ENCODE measurements at regions not wholly inside any gene's neighbourhood (a gene's known extent, or its start where the extent isn't known, plus 50 kb on each side); places are given as distances from the start of the nearest gene placed in this dataset.
"Not testable (repeated sequence)": the region's sequence is repeated elsewhere in the genome, so short reads cannot be mapped to it uniquely, and the experiment has no call there.

DNA sequence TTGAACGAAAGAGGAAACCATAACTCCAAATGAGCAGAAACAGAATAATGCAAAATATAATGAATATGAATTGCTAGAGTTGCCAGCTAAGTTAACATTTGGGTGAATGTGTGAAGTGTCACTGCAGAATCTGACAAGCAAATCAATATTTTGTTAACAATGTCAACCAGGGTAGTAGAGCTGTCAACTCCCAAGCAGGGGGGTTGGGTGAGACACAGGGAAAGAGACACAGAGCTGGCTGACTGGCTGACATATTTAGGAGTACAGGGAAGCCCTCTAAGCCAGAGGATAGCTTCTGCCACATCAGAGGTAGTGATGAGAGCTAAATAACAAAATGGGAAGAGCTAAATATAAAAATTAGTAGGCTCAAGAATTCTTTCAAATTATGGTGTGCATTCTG, 393.1 kb upstream of the KCND2 start:
- DNase-seq (ENCODE audit: low spot score): no peak

GRCh38 chr7:119886007-119886406, 387.0 kb upstream of the KCND2 start:
- no peak for DNase-seq (ENCODE audit: low spot score)

- DNase-seq (ENCODE audit: low spot score): not testable (repeated sequence)
Measured at GRCh38 chr7:119886525-119886924, 386.4 kb upstream of the KCND2 start.

GRCh38 chr7:119888251-119888650, 384.7 kb upstream of the KCND2 start:
- DNase-seq (ENCODE audit: low spot score): no peak

- no peak for DNase-seq (ENCODE audit: low spot score)
Measured at GRCh38 chr7:119890631-119891030, 382.3 kb upstream of the KCND2 start.

GRCh38 chr7:119895320-119895719, 377.7 kb upstream of the KCND2 start:
- DNase-seq (ENCODE audit: low spot score): no peak

DNA sequence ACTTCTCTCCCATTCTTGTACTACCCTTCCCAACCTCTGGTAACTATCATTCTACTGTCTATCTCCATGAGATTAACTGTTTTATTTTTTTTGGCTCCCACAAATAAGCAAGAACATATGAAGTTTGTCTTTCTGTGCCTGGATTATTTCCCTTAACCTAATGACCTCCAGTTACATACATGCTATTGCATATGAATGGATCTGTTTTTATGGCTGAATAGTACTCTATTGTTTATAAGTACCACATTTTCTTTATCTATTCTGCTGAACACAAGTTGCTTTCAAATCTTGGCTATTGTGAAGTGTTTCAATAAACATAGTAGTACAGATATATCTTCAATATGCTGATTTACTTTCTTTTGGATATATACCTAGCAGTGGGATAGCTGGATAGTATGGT, 376.6 kb upstream of the KCND2 start:
- DNase-seq (ENCODE audit: low spot score): no peak

DNA sequence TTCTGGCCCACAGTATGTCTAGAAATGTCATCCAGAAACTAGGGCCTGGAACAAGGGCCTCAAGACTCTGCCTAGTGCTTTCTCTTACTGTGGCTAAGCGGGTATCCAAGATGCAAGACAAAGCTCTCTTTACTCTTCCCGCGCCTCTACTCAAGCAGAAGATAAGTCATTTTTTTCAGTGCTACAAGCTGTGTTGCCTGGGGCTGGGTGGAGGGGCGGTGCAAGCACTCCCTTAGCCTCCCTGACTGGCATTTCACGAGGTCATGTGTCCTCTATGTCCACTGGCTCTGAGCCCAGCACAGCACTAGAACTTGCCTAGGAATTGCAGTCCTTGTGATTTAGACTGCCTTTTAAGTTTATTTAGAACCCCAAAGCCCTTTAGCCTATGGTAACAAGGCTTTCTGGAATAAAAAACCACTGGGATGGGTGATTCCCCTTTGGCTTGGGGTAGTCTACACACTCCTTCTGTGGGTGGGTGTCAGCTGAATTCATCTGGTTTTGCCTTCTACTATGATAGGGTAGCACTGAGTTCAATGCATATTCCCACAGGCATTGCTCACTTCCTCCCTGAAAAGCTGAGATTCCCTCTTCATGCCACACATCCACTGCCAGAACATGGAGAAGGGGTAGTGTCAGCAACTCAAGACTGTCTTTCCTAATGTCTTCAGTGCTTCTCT, 371.8 kb upstream of the KCND2 start:
- peak; percentile 1 for DNase-seq (ENCODE audit: low spot score)

GRCh38 chr7:119903085-119903484, 369.9 kb upstream of the KCND2 start:
- no peak for DNase-seq (ENCODE audit: low spot score)

DNA sequence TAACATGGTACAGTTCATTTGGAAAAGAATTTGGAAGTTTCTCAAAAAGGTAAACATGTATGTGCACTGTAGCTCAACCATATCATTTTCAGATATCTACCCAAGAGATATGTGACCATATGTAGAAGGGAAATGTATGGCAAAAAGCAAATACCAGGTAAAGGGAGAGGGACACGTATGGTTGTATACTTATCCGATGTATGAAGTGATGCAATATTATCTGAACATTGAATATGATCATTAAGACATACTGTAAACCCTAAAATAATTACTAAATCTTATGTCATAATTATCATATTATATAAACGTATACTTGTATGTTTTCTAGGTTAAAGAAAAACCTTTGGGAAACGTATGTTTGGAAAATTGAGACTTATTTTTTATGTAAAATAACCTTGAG, 367.5 kb upstream of the KCND2 start:
- no peak for DNase-seq (ENCODE audit: low spot score)

GRCh38 chr7:119908948-119909347, 364.0 kb upstream of the KCND2 start:
- DNase-seq (ENCODE audit: low spot score): no peak

DNA sequence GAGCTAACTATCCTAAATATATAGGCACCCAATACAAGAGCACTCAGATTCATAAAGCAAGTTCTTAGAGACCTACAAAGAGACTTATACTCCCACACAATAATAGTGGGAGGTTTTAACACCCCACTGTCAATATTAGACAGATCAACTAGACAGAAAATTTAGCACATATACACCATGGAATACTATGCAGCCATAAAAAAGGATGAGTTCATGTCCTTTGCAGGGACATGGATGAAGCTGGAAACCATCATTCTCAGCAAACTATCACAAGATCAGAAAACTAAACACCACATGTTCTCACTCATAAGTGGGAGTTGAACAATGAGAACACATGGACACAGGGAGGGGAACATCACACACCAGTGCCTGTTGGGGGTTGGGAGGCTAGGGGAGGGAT, 358.9 kb upstream of the KCND2 start:
- DNase-seq (ENCODE audit: low spot score): not testable (repeated sequence)

- no peak for DNase-seq (ENCODE audit: low spot score)
Measured at GRCh38 chr7:119916501-119916900, 356.5 kb upstream of the KCND2 start.

DNA sequence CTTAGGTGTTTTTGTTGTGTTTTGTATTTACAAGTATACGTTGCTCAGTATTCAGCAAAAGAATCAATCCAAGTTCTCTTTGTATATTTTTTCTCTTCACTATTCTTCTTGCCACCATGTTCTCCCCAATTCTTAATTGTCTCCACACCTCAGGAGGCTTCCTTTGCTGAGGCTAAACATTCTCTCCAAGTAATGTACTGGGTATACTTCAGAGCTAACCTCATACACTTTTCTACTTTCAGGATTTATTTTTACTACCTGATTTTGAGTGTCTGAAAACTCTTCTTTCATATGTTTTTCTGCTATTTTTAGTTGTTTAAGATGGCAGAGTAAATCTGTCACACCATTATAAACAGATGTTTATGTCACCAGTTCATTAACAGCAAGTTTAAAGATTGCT, 354.8 kb upstream of the KCND2 start:
- no peak for DNase-seq (ENCODE audit: low spot score)

DNA sequence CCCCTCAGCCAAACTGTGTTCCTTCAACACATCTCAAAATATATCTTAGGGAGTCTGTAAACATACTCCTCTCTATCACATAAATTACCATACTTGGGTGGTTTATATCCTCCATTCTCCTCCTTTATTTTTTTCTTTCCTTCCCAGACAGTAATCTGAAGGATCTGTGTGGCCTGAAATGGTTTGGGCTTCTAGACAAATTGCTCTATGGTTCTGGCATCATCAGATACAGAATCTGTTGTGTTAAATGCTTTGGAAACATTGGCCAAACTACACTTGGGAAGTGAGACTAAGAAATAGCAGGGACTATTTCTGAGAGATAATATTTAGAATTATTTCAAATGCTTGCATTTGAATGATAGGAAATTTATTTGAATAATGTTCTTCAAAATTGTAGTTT, 353.0 kb upstream of the KCND2 start:
- no peak for DNase-seq (ENCODE audit: low spot score)

DNA sequence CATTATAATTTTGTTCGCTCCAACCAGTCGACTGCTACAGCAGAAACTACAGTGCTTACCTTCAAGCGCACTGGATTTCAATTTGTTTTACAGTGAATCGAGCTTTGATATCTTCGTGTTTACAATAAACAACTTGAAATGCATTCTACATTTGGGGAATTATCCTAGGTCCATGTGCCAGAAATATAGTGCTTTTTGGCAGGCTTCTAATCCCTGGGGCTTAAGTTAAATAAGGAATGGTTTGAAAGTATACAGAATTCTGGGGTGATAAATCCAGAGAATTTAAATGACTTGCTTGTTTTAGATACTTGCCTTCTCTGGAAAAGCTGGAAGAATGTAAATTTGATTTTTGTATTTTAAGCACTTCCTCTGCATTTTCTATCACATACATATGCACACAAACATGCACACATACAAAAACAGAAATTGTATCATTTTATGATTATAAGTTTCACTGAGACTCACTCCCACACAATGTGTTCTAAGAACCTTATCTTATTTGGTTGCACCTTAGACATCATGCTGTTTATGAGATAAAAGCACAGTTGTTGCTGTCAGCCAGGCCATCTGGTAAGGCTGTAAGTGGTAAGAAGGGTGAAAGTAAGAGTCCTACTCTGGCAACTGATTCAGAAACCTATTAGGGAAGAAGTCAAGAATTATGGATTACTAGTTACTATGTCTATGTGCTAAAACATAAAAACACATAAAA, 347.2 kb upstream of the KCND2 start:
- no peak for DNase-seq (ENCODE audit: low spot score)

GRCh38 chr7:119929891-119930290, 343.1 kb upstream of the KCND2 start:
- no peak for DNase-seq (ENCODE audit: low spot score)

DNA sequence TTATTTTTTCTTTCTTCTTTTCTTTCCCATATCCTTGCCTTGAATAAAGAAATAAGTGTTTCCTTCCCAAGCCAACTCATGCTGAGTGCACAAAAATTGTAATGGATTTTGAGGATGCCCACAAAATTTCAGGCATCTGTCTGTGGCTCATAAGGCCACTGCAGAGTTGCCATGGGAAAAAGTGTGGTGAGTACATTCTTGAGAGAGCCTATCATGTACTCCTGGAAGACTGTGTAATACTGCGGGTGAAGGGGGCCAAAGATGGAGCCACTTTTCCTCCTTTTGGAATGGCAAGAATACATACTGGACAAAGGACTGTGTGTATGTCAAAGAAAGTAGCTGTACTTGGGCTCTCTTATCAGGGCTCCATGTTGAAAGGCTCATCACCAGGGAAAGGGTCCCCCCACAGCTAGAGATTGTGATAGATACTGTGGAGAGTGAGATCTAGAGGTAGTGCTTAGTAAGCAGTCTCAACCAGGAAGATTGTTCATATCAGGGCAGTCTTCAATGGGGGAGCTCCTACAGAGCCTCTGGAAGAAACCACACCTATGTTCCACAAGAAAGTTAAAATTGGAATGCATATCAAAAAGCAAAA, 341.6 kb upstream of the KCND2 start:
- DNase-seq (ENCODE audit: low spot score): no peak

GRCh38 chr7:119935418-119936025, 337.5 kb upstream of the KCND2 start:
- peak; percentile 15 for DNase-seq (ENCODE audit: low spot score)

- DNase-seq (ENCODE audit: low spot score): no peak
Measured at GRCh38 chr7:119936836-119937235, 336.1 kb upstream of the KCND2 start.

DNA sequence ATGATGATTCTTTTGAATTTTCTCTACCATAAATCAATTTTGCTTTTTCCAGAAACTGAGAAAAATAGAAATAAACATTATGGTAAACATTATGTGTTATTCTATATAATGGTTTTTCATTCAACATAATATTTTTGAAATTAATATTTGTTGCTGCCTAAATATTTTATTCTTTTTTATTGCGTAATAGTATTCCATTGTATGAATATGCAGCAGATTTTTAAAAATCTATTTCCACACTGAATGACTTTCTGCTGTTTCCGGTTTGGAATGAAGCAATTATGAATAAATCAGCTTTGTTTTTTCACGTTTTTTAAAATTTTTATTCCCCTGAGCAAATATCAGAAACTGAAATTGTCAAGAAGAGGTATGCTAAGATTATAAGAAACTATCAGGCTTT, 335.2 kb upstream of the KCND2 start:
- DNase-seq (ENCODE audit: low spot score): no peak

GRCh38 chr7:119943942-119944600, 328.9 kb upstream of the KCND2 start:
- no peak for DNase-seq (ENCODE audit: low spot score)

- no peak for DNase-seq (ENCODE audit: low spot score)
Measured at GRCh38 chr7:119944601-119944972, 328.4 kb upstream of the KCND2 start.

Data from COLO829 (cell line).